Upper lobe of left lung (tissue), 6 donors: ENCODE measurements at regions not wholly inside any gene's neighbourhood (a gene's known extent, or its start where the extent isn't known, plus 50 kb on each side); places are given as distances from the start of the nearest gene placed in this dataset.
"Not testable (repeated sequence)": the region's sequence is repeated elsewhere in the genome, so short reads cannot be mapped to it uniquely, and the experiment has no call there.

ENCODE experiments used
- ATAC-seq, 2 donors: fragments of 200-7000 bp; cut with Tn5 transposase; one replicate each; pipeline ENCODE4 v1.9.1; 2022; ENCODE audit warnings: mild to moderate bottlenecking in 2 of 2, moderate library complexity in 2 of 2; ENCODE audit not compliant: low FRiP score in 2 of 2
- DNase-seq, 2 donors: peaks; one replicate each; pipeline ENCODE4 v3.0.0-alpha.2; 2019 to 2020
- H3K27ac ChIP-seq, 4 donors: fragments of 200-600 bp; sonication (generic); one replicate each; pipeline ENCODE4 v1.5.1; 2016 to 2019
- H3K27me3 ChIP-seq, 4 donors: fragments of 200-600 bp; sonication (generic); one replicate each; pipeline ENCODE4 v1.5.1; 2017 to 2019
- H3K36me3 ChIP-seq, 4 donors: fragments of 200-600 bp; sonication (generic); one replicate each; pipeline ENCODE4 v1.5.1; 2016 to 2019
- H3K4me1 ChIP-seq, 4 donors: fragments of 200-600 bp; sonication (generic); one replicate each; pipeline ENCODE4 v1.5.1; 2018 to 2019
- H3K4me3 ChIP-seq, 4 donors: fragments of 200-600 bp; sonication (generic); one replicate each; pipeline ENCODE4 v1.5.1; 2017 to 2019; ENCODE audit warnings: mild to moderate bottlenecking in 2 of 4, moderate library complexity in 1 of 4
- H3K9me3 ChIP-seq, 4 donors: fragments of 200-600 bp; sonication (generic); one replicate each; pipeline ENCODE4 v1.5.1; 2018 to 2019
- CTCF ChIP-seq, 6 experiments: fragments of 450-650 bp in 4 of 6; fragments of 200-600 bp in 2 of 6; sonication (generic) in 2 of 6; IDR thresholded peaks; one replicate each; pipeline ENCODE4 v1.5.1; 2016 to 2019; ENCODE audit warnings: antibody characterized with exemption in 6 of 6
- EP300 ChIP-seq, 4 donors: sonication (generic); formaldehyde crosslinking; IDR thresholded peaks; one replicate each; pipeline ENCODE4 v1.5.1; 2017; ENCODE audit warnings: antibody characterized with exemption in 4 of 4, control low read depth in 2 of 4
- POLR2A ChIP-seq, 4 donors: fragments of 450-650 bp; IDR thresholded peaks; one replicate each; pipeline ENCODE4 v1.5.1; 2016 to 2017; ENCODE audit warnings: antibody characterized with exemption in 4 of 4, mild to moderate bottlenecking in 2 of 4
- POLR2AphosphoS5 ChIP-seq, 2 donors: sonication (generic); formaldehyde crosslinking; IDR thresholded peaks; one replicate each; pipeline ENCODE4 v1.5.1; 2017; ENCODE audit warnings: antibody characterized with exemption in 2 of 2
- WGBS, 2 donors: methylation state at CpG; one replicate each; pipeline ENCODE4 v1.1.5; 2017 to 2018; 5-methylcytosine and 5-hydroxymethylcytosine counted together
- donor health status: DM: no; HTN: no; CAD: no; lungs with moderate emphysema.
- donor health status: DM: no; HTN: yes; CAD: no; lungs with severe emphysema.

DNA sequence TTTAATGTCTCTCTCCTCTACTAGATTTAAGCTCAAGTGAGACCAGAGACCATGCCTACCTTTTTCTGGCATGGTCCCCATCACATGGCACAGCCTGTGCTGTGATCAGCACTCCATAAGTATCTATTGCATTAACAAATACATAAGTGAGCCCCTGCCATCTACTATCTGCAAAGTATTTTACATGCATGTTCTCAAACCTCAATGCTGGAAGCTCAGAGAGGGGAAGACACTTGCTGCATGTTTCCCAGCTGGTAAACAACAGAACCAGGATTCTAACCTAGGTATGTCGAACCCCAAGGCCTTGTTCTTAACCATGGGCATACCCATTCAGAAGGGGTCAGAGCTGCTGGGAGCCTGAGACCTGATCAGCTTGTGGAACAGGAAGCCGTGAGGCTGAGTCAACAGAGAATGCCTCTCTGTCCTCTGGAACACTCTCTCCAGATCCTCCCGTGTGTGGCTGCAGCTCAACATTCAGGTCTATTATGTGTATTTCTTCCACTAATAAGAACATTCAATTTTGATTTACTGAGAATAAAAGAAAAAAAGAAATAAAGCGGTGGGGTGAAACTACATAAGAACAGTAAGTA lies 232.5 kb upstream of the MSX2 start:
- H3K36me3 ChIP-seq: no peaks in the 10 kb centered on the region

DNA sequence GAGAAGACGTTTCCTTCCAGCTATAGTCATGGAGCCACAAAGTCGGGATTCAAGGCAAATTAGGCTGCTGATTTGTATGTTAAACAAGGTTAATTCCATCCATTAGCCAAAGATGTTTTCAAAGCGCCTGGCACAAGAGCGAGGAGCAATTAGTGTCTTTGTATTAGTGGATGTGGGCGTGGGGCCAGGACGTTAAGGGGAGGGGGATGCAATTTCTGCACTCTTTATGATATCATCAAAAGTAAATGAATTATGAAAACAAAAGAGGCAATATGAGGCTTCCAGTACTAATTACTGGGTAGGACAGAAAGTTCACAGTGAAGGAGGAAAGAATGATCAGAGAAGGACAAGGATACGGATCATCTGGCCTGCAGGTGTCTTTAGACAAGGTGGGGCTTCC lies 230.9 kb upstream of the MSX2 start:
- no peak for TF ChIP-seq POLR2AphosphoS5 (IDR thresholded peaks at IDR 0.05)
- no peak for TF ChIP-seq POLR2A (IDR thresholded peaks at IDR 0.05)
- no peak for TF ChIP-seq EP300 (IDR thresholded peaks at IDR 0.05)
- no peak for TF ChIP-seq CTCF (IDR thresholded peaks at IDR 0.05)
- no peak overlapping the region for H3K4me3 ChIP-seq
- no peaks in the 10 kb centered on the region for H3K4me1 ChIP-seq
- 79 to 84% methylated on average over 7 of the region's 7 CpGs for WGBS, 2 donors
- no peak overlapping the region for H3K27ac ChIP-seq
- no peaks in the 10 kb centered on the region for H3K27me3 ChIP-seq
- H3K9me3 ChIP-seq: peaks cover 3 to 16% (median 9%) of the 10 kb centered on the region in 4 donors
- DNase-seq (no peak), ATAC-seq (no peak)
- no peaks in the 10 kb centered on the region for H3K36me3 ChIP-seq

More for the DNA sequence above, 232.5 kb upstream of the MSX2 start:
- Histone ChIP-seq H3K27ac (no peak overlapping the region), H3K27me3 (no peaks in the 10 kb centered on the region), H3K4me3 (no peak overlapping the region), H3K4me1 (no peaks in the 10 kb centered on the region), H3K9me3 (no peaks in the 10 kb centered on the region)
- TF ChIP-seq POLR2A (IDR thresholded peaks at IDR 0.05): no peak
- TF ChIP-seq POLR2AphosphoS5 (IDR thresholded peaks at IDR 0.05): no peak
- TF ChIP-seq EP300 (IDR thresholded peaks at IDR 0.05): no peak
- no peak for TF ChIP-seq CTCF (IDR thresholded peaks at IDR 0.05)
- WGBS, 2 donors: 71 to 81% methylated on average over 4 of the region's 4 CpGs
- DNase-seq: no peak
- no peak for ATAC-seq

DNA sequence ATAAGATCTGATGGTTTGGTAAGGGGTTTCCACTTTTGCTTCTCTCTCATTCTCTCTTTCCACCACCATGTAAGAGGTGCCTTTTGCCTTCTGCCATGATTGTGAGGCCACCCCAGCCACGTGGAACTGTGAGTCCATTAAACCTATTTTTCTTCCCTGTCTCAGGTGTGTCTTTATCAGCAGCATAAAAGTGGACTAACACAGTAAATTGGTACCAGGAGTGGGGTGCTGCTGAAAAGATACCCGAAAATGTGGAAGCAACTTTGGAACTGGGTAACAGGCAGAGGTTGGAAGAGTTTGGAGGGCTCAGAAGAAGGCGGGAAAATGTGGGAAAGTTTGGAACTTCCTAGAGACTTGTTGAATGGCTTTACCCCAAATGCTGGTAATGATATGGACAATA lies 226.4 kb upstream of the MSX2 start:
- not testable (repeated sequence) for H3K27me3 ChIP-seq, ATAC-seq, DNase-seq, H3K4me3 ChIP-seq, H3K36me3 ChIP-seq, H3K4me1 ChIP-seq, H3K27ac ChIP-seq
- WGBS, 2 donors: 80 to 87% methylated on average over 3 of the region's 3 CpGs
- peaks cover 5 to 22% (median 17%) of the 10 kb centered on the region in 4 donors for H3K9me3 ChIP-seq

- not testable (repeated sequence) for H3K27ac ChIP-seq, H3K27me3 ChIP-seq, ATAC-seq, H3K36me3 ChIP-seq, H3K4me3 ChIP-seq, H3K4me1 ChIP-seq, DNase-seq
- peaks cover 5 to 22% (median 17%) of the 10 kb centered on the region in 4 donors for H3K9me3 ChIP-seq
- 84 to 100% methylated on average over 3 to 4 of the region's 4 CpGs for WGBS, 2 donors
These were observed 225.8 kb upstream of the MSX2 start for GRCh38 chr5:174498575-174498974.

DNA sequence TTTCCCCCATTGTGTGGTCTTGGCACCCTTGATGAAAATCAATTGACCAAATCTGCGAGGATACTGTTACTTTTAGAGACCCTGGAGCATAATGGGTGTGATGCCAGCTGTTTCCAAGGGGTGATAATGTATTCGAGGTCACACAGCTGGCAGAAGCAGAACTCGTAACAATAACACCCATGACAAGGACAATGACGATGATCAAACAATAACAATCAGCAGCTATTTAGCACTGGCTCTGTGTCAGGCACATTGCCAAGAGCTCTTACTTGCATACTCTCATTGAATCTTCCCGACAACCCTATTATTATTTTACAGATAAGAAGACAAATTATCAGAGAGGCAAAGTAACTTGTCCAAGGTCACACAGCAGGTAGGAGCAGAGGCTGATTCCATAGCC lies 223.7 kb upstream of the MSX2 start:
- TF ChIP-seq CTCF (IDR thresholded peaks at IDR 0.05) (no peak), POLR2A (IDR thresholded peaks at IDR 0.05) (no peak), POLR2AphosphoS5 (IDR thresholded peaks at IDR 0.05) (no peak), EP300 (IDR thresholded peaks at IDR 0.05) (no peak)
- H3K9me3 ChIP-seq: peaks cover 5 to 22% (median 17%) of the 10 kb centered on the region in 4 donors
- no peaks in the 10 kb centered on the region for H3K4me1 ChIP-seq
- H3K4me3 ChIP-seq: no peak overlapping the region
- ATAC-seq: no peak
- no peak overlapping the region for H3K27ac ChIP-seq
- WGBS, 2 donors: 56 to 62% methylated on average over 5 of the region's 5 CpGs
- H3K36me3 ChIP-seq: no peaks in the 10 kb centered on the region
- H3K27me3 ChIP-seq: no peaks in the 10 kb centered on the region
- no peak for DNase-seq

GRCh38 chr5:174501461-174502069 lies 222.8 kb upstream of the MSX2 start:
- no peak overlapping the region for H3K4me3 ChIP-seq
- ATAC-seq: no peak
- no peaks in the 10 kb centered on the region for H3K4me1 ChIP-seq
- no peak overlapping the region for H3K27ac ChIP-seq
- DNase-seq: no peak
- H3K27me3 ChIP-seq: no peaks in the 10 kb centered on the region
- peaks cover 5 to 22% (median 17%) of the 10 kb centered on the region in 4 donors for H3K9me3 ChIP-seq
- 46 to 62% methylated on average over 6 of the region's 6 CpGs for WGBS, 2 donors
- TF ChIP-seq EP300 (IDR thresholded peaks at IDR 0.05) (no peak), POLR2AphosphoS5 (IDR thresholded peaks at IDR 0.05) (no peak), CTCF (IDR thresholded peaks at IDR 0.05) (no peak), POLR2A (IDR thresholded peaks at IDR 0.05) (no peak)
- no peaks in the 10 kb centered on the region for H3K36me3 ChIP-seq
